ENCODE measurements at regions not wholly inside any gene's neighbourhood (a gene's known extent, or its start where the extent isn't known, plus 50 kb on each side); places are given as distances from the start of the nearest gene placed in this dataset.
"Not testable (repeated sequence)": the region's sequence is repeated elsewhere in the genome, so short reads cannot be mapped to it uniquely, and the experiment has no call there.

DNA sequence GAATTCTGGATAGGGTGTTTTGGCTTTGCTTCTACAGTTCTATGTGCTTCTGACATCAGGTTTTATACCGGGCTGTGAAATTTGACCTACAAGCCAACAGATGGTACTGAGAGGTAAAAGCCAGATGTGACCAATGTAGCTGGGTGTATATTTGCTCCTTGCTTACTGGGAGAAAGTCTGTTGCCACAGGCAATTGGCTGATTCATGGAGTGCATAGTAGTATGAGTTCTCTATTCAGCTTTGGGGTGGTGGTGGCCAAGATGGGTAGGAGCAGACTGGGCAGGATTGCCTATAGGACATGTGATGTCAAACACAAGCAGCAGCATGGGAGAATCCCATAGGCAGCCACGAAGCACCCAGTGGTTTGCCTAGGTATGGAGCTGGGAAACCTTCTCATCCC, 1827.0 kb downstream of the C4orf33 start:
- no peak for DNase-seq

DNA sequence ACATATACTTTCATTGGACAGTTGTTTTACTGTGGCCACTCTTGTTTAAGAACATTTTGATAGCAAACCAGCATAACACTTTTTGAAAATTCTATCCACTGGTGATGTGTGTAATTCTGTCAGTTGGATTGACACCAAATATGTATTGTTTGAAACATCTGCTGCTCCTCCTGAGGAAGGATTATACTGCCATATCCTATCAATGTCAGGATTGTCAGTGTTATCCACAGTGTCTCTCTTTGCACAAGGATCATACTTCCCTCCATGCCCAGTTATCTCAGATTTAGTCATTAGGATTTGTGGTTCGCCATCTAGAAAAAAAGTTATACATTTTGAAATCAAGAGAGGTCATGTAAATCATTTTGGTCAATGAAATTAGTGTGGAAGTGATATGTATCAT, 1859.6 kb downstream of the C4orf33 start:
- DNase-seq, result no peak

DNA sequence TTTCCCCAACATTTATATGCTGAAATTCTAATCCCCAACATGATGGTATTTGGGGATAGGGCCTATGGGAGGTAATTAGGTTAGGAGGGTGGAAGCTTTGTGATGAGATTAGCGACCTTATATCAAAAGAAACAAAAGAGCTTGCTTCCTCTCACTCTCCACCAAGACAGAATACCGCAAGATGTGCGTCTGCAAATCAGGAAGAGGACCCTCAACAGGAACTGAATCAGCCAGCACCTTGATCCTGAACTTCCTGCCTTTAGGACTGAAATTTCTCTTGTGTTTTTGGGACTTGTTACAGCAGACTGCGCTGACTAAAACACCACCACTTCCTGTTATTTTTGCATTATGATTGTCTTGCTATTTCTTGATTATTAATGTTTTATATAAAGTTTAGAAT, 1889.4 kb downstream of the C4orf33 start:
- DNase-seq, result no peak

GRCh38 chr4:130995988-130996387, 1900.0 kb downstream of the C4orf33 start:
- DNase-seq, result no peak

GRCh38 chr4:131001371-131001770, 1905.4 kb downstream of the C4orf33 start:
- no peak for DNase-seq

DNA sequence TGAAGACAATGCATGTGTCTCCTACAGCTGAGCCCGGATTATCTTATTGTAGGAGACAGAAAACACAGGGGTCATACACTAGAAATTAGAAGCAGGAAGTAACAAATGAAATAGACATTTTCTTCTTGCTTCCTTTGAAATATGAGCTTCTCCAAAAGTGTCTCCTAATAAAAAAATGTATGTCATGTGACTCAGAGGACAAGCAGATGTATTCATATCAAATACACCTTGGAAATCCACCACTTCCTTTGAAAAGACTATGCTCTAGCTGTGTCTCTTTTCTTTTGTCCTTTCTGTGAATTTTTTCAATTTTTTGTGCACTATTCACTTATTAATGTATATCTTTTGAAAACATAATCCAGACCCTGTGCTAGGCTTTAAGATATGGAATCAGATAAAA, 1906.2 kb downstream of the C4orf33 start:
- no peak for DNase-seq

DNA sequence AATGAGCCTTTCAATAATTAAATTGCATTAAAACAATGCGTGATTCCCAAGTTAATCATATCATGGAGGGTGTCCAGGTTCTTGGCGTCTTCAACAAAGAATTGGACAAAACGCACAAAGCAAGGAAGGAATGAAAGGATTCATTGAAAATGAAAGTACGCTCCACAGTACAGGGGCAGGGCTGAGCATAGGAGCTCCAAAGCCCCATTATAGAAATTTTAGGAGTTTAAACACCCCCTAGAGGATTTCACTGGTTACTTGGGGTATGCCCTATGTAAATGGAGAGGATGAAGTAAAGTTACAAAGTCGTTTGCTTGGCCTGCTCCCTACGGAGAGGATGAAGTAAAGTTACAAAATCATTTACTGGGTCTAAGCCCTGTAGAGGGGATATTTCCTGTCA, 1910.4 kb downstream of the C4orf33 start:
- DNase-seq, result no peak

DNA sequence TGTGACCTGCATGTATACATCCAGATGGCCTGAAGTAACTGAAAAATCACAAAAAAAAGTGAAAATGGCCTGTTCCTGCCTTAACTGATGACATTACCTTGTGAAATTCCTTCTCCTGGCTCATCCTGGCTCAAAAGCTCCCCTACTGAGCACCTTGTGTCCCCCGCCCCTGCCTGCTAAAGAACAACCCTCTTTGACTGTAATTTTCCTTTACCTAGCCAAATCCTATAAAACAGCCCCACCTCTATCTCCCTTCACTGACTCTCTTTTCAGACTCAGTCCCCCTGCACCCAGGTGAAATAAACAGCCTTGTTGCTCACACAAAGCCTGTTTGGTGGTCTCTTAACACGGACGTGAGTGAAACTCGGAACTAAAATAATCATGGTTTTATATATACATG, 1916.0 kb downstream of the C4orf33 start:
- DNase-seq, result not testable (repeated sequence)

GRCh38 chr4:131013226-131013625, 1917.3 kb downstream of the C4orf33 start:
- DNase-seq, result no peak

GRCh38 chr4:131026771-131027170, 1930.8 kb downstream of the C4orf33 start:
- no peak for DNase-seq

DNA sequence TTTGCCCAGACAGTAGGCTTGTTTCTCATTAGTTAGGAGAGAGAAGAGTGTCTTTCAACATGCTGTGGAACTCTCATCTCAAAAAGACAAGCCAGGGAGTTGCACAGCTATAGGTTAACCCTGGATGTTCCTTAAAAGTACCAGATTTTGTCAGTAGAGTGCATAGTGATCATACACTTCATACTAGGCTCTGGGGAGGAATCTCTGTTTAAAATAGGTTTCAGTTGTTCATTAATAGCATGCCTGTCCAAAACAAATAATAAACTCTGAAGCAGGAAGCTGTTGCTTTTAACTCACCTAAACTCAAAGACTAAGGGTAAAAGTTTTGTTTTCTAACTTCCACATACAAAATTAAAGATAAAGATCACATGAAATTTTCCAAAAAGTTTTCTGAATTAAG, 1948.4 kb downstream of the C4orf33 start:
- no peak for DNase-seq

- DNase-seq, result no peak
Measured at GRCh38 chr4:131046821-131047220, 1950.9 kb downstream of the C4orf33 start.

GRCh38 chr4:131052646-131053045, 1956.7 kb downstream of the C4orf33 start:
- DNase-seq, result no peak

- DNase-seq, result no peak
Measured at GRCh38 chr4:131054489-131055019, 1958.6 kb downstream of the C4orf33 start.

DNA sequence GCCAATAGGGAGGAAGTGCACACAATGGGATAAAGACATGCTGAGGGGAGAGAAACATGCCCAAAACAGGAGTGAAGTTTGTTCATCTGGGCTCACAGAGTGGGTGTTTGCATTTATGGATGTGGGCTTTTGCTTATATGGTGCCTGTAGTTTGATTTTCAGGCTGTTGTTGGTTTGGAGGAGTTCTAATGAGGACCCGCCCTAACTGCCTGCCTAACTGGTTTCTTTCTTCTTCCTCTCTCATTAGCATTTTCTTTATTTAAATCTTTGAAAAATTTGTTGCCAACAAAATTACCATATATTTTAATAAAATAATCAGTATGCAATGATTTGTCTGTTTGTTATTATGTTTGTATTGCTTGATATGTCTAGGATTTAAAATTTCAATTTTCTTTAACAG, 1965.8 kb downstream of the C4orf33 start:
- no peak for DNase-seq

DNA sequence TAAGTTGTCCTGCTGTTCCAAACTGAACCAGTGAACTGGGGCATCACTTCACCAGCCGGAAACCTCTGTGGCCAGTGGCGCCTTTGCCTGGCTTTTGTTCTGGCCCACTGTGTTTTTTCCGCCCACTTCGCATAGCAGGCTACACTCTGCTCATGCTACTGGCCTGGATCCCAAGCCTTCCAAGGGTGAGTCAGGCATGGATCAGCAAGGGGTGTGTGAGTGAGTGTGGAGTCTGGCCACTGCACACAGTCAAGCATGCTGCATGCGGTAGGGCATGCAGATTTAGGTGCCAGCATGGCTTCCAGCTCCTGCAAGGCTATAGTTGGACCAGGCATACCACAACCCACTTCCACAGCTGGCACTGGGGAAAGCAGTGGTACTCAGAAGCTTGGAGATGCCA, 1967.9 kb downstream of the C4orf33 start:
- DNase-seq, result no peak

GRCh38 chr4:131081069-131081468, 1985.1 kb downstream of the C4orf33 start:
- DNase-seq, result no peak

- no peak for DNase-seq
Measured at GRCh38 chr4:131084997-131085396, 1989.0 kb downstream of the C4orf33 start.

- DNase-seq, result no peak
Measured at GRCh38 chr4:131091896-131092295, 1995.9 kb downstream of the C4orf33 start.

- no peak for DNase-seq
Measured at GRCh38 chr4:131093303-131093702, 1997.4 kb downstream of the C4orf33 start.

GRCh38 chr4:131098976-131099375, 2003.0 kb downstream of the C4orf33 start:
- DNase-seq, result no peak

GRCh38 chr4:131113273-131113672, 2017.3 kb downstream of the C4orf33 start:
- no peak for DNase-seq

DNA sequence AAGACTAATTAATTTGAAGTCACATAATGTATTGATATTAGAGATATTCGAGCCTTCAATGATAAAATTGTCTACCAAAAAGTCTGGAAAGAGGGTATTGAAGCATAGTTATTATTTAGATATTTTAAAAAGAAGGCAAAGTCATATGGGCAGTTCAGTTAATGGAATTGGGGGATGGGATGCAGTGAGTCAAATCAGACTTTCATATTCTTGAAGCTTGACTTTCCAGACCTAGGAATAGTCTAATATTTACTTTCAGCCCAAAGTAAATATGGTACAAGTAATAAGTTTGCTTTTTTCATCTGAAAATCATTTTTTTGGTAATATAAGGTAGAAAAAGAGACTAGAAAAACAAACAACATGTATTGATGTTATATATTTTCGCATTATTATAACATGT, 2017.8 kb downstream of the C4orf33 start:
- DNase-seq, result no peak

- DNase-seq, result no peak
Measured at GRCh38 chr4:131119661-131120060, 2023.7 kb downstream of the C4orf33 start.

DNA sequence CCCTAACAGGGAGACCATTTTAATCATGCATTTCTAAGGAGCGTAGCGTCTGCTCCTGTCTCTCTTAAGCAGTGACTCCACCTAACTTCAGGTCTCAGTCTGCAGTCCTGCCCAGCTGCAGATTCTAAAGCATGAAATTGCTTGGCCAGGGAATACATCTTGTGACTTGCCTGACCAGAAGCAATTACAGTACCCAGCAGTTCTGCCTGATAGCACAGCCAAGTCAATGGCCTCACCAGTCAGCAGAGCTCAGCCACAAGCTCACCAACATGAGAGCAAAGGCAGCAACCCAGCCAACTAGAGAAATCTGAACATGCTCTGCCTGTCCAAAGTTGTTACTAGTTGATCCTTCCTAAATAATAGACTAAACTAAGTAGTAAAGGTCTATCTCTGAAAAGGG, 2011.9 kb upstream of the PCDH10 start:
- DNase-seq, result no peak

DNA sequence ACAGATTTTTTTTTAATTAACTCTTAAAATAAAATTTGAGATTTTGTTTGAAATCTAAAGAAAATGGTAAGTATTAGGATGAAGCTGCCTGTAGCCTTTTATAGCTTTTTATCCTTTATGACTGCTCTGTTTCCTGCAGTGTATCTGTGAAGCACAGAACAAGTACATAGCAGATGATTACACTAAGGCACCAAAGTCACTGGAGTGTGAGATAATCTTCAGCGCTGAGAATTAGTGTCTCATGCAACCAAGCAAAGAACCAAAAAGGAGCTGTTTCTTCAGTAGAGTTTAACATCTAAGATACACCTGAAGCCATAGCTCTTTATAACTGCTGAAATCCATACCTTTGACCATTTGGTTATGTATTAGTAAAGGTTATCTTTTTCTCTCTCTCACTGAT, 1989.8 kb upstream of the PCDH10 start:
- no peak for DNase-seq
